ENCODE measurements at regions not wholly inside any gene's neighbourhood (a gene's known extent, or its start where the extent isn't known, plus 50 kb on each side); places are given as distances from the start of the nearest gene placed in this dataset.
"Not testable (repeated sequence)": the region's sequence is repeated elsewhere in the genome, so short reads cannot be mapped to it uniquely, and the experiment has no call there.

DNA sequence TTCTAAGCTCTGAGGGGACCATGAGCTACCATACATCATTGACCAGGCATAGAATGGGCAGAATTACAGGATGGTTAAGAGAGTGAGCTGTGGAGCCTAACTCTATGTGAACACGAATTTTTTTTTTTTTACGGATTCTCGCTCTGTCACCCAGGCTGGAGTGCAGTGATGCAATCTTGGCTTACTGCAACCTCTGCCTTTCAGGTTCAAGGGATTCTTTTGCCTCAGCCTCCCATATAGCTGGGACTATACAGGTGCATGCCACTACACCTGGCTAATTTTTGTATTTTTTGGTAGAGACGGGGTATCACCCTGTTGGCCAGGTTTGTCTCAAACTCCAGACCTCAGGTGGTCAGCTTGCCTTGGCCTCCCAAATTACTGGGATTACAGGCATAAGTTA, 72.8 kb upstream of the PCAT7 start:
- Histone ChIP-seq H3K36me3 (no peaks in the 10 kb centered on the region), H3K9me3 (no peaks in the 10 kb centered on the region), H3K4me1 (no peaks in the 10 kb centered on the region), H3K27ac (no peak overlapping the region), H3K4me3 (no peak overlapping the region), H3K27me3 (ENCODE audit: low read depth) (no peaks in the 10 kb centered on the region)
- no peak for DNase-seq
- TF ChIP-seq, protein P1, sequence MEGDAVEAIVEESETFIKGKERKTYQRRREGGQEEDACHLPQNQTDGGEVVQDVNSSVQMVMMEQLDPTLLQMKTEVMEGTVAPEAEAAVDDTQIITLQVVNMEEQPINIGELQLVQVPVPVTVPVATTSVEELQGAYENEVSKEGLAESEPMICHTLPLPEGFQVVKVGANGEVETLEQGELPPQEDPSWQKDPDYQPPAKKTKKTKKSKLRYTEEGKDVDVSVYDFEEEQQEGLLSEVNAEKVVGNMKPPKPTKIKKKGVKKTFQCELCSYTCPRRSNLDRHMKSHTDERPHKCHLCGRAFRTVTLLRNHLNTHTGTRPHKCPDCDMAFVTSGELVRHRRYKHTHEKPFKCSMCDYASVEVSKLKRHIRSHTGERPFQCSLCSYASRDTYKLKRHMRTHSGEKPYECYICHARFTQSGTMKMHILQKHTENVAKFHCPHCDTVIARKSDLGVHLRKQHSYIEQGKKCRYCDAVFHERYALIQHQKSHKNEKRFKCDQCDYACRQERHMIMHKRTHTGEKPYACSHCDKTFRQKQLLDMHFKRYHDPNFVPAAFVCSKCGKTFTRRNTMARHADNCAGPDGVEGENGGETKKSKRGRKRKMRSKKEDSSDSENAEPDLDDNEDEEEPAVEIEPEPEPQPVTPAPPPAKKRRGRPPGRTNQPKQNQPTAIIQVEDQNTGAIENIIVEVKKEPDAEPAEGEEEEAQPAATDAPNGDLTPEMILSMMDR (IDR thresholded peaks at IDR 0.05), result no peak
- intact Hi-C loops (cut with DNase I), result no loop called here
- ATAC-seq, result no peak

DNA sequence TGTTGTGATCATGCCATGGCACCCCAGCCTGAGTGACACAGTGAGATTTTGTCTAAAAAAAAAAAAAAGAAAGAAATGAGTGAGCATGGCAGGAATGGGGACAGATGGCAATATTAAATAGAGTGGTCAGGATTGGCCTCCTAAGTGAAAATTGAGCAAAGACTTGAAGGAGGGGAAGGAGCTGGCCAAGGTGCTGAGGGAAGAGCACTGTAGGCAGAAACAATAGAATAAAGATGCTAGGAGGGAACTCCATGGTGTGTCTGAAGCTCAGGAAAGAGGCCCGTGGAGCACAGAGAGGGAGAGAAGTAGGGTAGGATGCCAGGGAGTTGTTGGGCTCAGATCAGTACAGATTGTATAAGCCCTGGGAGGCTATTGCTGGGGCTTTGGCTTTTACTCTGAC, 64.4 kb upstream of the PCAT7 start:
- Histone ChIP-seq H3K27ac (no peak overlapping the region), H3K36me3 (no peaks in the 10 kb centered on the region), H3K9me3 (no peaks in the 10 kb centered on the region), H3K4me1 (no peaks in the 10 kb centered on the region), H3K27me3 (ENCODE audit: low read depth) (no peaks in the 10 kb centered on the region), H3K4me3 (no peak overlapping the region)
- DNase-seq (no peak), ATAC-seq (no peak)
- intact Hi-C loops (cut with DNase I), result no loop called here
- TF ChIP-seq, protein P1 (IDR thresholded peaks at IDR 0.05), result no peak

DNA sequence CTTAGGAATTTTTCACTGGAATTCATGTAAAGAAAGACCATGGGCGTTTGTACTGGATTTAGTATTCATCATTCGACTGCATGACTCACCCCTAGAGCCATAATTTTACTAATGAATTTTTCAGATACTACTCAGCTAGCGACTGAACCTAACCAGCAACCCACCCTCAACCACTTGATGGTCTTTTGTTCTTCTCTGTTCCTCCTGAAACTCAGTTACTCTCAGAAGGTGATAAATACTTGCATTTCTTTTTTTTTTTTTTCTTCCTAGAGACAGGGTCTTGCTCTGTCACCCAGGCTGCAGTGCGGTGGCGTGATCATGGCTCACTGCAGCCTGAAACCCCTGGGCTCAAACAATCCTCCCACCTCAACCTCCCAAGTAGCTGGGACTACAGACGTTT, 62.8 kb upstream of the PCAT7 start:
- DNase-seq; intact Hi-C loops (cut with DNase I); H3K4me3 ChIP-seq; ATAC-seq; H3K27me3 ChIP-seq (ENCODE audit: low read depth); H3K4me1 ChIP-seq; H3K36me3 ChIP-seq; H3K9me3 ChIP-seq; H3K27ac ChIP-seq: not testable (repeated sequence)

DNA sequence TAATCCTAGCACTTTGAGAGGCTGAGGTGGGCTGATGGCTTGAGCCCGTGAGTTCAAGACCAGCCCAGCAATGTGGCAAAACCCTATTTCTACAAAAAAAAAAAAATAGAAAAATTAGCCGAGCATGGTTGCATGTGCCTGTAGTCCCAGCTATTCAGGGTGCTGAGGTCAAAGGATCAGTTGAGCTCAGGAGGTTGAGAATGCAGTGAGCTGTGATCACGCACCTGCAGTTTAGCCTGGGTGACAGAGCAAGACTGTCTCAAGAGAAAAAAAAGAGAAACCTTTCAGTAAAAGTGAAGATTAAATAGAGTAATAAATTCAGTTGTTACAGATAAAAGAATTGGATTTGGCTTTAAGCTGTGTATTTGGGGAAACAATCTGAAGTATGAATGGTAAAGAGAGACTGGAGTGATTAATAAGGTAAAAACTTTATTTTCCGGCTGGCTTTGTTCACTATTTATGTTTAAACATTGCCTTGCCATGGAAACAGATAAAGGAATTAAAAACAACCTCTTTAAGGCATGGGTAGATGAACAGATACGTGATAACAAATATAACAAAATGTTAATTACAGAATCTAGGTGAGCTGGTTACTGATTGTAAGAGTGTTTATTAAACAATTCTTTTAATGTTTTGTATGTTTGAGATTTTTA, 56.0 kb upstream of the PCAT7 start:
- ATAC-seq (no peak), DNase-seq (no peak)
- Histone ChIP-seq H3K9me3 (no peaks in the 10 kb centered on the region), H3K36me3 (no peaks in the 10 kb centered on the region), H3K4me1 (no peaks in the 10 kb centered on the region), H3K27me3 (ENCODE audit: low read depth) (no peaks in the 10 kb centered on the region), H3K27ac (no peak overlapping the region), H3K4me3 (no peak overlapping the region)
- intact Hi-C loops (cut with DNase I), result no loop called here
- TF ChIP-seq, protein P1 (IDR thresholded peaks at IDR 0.05), result no peak

DNA sequence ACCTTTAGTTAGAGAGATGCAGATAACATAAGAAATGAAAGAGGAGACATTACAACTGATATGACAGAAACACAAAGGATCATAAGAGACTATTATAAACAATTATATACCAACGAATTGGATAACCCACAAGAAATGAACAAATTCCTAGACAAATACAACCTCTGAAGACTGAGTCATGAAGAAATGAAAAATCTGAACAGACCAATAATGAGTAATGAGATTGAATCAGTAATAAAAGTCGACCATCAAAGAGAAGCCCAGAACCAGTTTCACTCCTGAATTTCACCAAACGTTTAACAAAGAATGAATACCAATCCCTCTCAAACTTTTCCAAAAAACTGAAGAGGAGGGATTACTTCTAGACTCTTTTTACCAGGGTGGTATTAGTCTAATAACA, 50.5 kb upstream of the PCAT7 start:
- intact Hi-C loops (cut with DNase I), result no loop called here
- no peak overlapping the region for H3K4me3 ChIP-seq
- no peaks in the 10 kb centered on the region for H3K9me3 ChIP-seq
- no peak for ATAC-seq
- H3K36me3 ChIP-seq, result no peaks in the 10 kb centered on the region
- no peak overlapping the region for H3K27ac ChIP-seq
- no peaks in the 10 kb centered on the region for H3K4me1 ChIP-seq
- TF ChIP-seq, protein P1 (IDR thresholded peaks at IDR 0.05), result no peak
- no peak for DNase-seq
- H3K27me3 ChIP-seq (ENCODE audit: low read depth), result no peaks in the 10 kb centered on the region
